Esophagus squamous epithelium (tissue), 5 donors: ENCODE measurements at regions not wholly inside any gene's neighbourhood (a gene's known extent, or its start where the extent isn't known, plus 50 kb on each side); places are given as distances from the start of the nearest gene placed in this dataset.

Experiments used
- DNase-seq: peaks from one replicate; lab custom pipeline; 2025; lab: John Stamatoyannopoulos, UW
- H3K27ac ChIP-seq, 4 donors: fragments of 200-600 bp; sonication (generic); one replicate each; pipeline ENCODE4 v1.5.1; 2016 to 2019; ENCODE audit warnings: mild to moderate bottlenecking in 1 of 4
- H3K27me3 ChIP-seq, 4 donors: fragments of 200-600 bp; sonication (generic); 1 replicate in 3 of 4; 2 replicates in 1 of 4; pipeline versions ENCODE4 v1.5.1 to v1.6.0; 2017 to 2021; ENCODE audit warnings: antibody characterized with exemption in 1 of 4
- H3K36me3 ChIP-seq, 3 donors: fragments of 200-600 bp; sonication (generic); one replicate each; pipeline ENCODE4 v1.5.1; 2016 to 2019
- H3K4me1 ChIP-seq, 3 donors: fragments of 200-600 bp; sonication (generic); one replicate each; pipeline ENCODE4 v1.5.1; 2017 to 2019
- H3K4me3 ChIP-seq, 4 donors: fragments of 200-600 bp; sonication (generic); 1 replicate in 3 of 4; 2 replicates in 1 of 4; pipeline ENCODE4 v1.5.1; 2016 to 2019; ENCODE audit warnings: mild to moderate bottlenecking in 2 of 4, moderate library complexity in 1 of 4
- H3K9me3 ChIP-seq, 3 donors: fragments of 200-600 bp; sonication (generic); one replicate each; pipeline ENCODE4 v1.5.1; 2016 to 2019
- POLR2A ChIP-seq, 4 donors: fragments of 450-650 bp; IDR thresholded peaks; one replicate each; pipeline ENCODE4 v1.6.1; 2017; ENCODE audit warnings: antibody characterized with exemption in 4 of 4, mild to moderate bottlenecking in 4 of 4, moderate library complexity in 3 of 4
- WGBS, 2 donors: methylation state at CpG; one replicate each; pipeline ENCODE4 v1.1.5; 2018; 5-methylcytosine and 5-hydroxymethylcytosine counted together
- intact Hi-C: fragments of 100-400 bp; cut with DNase I; formaldehyde crosslinking; loops from one replicate; pipeline ENCODE4 v1.15.0; 2022
- TF ChIP-seq, protein P1 (sequence below), 6 experiments: fragments of 450-650 bp in 4 of 6; fragments of 200-600 bp in 2 of 6; sonication (generic) in 2 of 6; IDR thresholded peaks; one replicate each; pipeline ENCODE4 v1.5.1; 2016 to 2019; ENCODE audit warnings: antibody characterized with exemption in 6 of 6, mild to moderate bottlenecking in 4 of 6, moderate library complexity in 4 of 6
- donor health status: DM: yes; HTN: yes; CAD: no.

DNA sequence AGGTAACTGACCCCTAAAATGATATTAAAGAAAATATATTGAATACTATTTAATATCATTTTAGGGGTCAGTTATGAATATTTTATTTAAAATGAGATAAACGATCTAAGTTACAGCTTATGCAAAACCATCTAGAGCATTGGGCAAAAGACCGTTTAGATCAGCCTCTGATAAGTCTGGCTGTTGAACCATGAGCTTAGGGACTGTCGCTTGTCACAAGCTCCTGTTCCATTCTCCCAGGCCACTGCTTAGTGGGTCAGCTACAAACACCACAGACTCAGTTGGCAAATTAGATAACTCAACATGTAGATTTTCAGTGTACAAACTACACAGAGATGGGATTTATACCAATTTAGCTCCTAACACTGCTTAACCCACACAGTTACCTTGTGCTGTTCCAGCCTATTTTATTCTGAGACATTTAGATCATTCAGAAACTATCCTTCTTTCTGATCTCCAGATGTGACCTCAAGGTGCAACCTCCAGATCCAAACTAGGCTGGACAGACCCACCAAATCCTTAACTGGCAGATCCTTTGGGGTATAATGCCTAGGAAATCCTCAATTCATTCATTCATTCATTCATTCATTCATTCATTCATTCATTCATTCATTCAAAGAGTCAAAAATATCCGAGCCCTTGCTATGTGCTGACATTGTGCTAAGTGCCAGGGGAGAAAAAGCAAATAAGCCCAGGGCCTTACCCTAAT is 82.8 kb downstream of the HRH4 start:
- Histone ChIP-seq H3K36me3 (no peaks in the 10 kb centered on the region), H3K4me1 (no peaks in the 10 kb centered on the region), H3K9me3 (no peaks in the 10 kb centered on the region), H3K27ac (no peak overlapping the region), H3K27me3 (no peaks in the 10 kb centered on the region), H3K4me3 (no peak overlapping the region)
- DNase-seq: no peak
- WGBS, 2 donors: 58 to 71% methylated on average over 4 of the region's 4 CpGs
- intact Hi-C loops: no loop called here
- TF ChIP-seq, protein P1, sequence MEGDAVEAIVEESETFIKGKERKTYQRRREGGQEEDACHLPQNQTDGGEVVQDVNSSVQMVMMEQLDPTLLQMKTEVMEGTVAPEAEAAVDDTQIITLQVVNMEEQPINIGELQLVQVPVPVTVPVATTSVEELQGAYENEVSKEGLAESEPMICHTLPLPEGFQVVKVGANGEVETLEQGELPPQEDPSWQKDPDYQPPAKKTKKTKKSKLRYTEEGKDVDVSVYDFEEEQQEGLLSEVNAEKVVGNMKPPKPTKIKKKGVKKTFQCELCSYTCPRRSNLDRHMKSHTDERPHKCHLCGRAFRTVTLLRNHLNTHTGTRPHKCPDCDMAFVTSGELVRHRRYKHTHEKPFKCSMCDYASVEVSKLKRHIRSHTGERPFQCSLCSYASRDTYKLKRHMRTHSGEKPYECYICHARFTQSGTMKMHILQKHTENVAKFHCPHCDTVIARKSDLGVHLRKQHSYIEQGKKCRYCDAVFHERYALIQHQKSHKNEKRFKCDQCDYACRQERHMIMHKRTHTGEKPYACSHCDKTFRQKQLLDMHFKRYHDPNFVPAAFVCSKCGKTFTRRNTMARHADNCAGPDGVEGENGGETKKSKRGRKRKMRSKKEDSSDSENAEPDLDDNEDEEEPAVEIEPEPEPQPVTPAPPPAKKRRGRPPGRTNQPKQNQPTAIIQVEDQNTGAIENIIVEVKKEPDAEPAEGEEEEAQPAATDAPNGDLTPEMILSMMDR (IDR thresholded peaks at IDR 0.05): no peak
- TF ChIP-seq POLR2A (IDR thresholded peaks at IDR 0.05): no peak

DNA sequence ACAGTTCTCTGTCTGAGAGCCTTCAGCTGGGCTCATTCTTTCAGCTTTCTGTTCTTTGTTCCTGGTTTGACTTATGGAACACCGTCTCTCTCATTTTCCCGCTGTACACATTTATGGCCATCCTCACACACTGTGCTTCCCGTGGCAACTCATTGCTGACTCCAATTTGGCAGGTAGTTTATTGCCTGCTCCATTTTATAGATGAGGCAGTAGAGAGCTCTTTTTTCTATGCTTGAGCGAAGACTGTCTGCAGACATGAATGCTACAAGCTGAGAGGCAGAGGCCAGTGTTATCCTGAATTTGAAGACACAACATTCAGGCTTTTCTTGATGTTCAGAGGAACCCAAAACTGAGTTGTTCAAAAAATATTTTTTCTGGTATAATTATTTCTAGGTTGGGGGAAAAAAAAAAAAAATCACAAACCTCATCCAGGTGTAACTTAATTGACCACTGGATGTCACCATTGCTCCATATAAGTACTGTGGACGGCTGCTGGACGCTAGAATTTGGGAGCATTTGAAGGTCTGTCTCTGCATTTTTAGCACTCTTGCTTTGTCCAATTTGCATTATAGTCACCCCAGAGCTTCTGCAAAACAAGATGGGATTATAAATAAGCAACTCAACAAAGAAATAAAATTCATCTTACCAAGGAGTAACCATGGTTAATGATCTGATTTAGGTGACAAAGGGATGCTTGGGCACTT is 83.5 kb downstream of the HRH4 start:
- intact Hi-C loops: no loop called here
- Histone ChIP-seq H3K4me3 (no peak overlapping the region), H3K4me1 (no peaks in the 10 kb centered on the region), H3K9me3 (no peaks in the 10 kb centered on the region), H3K27ac (no peak overlapping the region), H3K36me3 (no peaks in the 10 kb centered on the region), H3K27me3 (no peaks in the 10 kb centered on the region)
- whole genome bisulfite sequencing, 2 donors: 33 to 42% methylated on average over 6 of the region's 6 CpGs
- DNase-seq: no peak
- TF ChIP-seq, protein P1 (IDR thresholded peaks at IDR 0.05): peak in 5 of 6 experiments; percentile 9 to 38 (median 27)
- no peak for TF ChIP-seq POLR2A (IDR thresholded peaks at IDR 0.05)

DNA sequence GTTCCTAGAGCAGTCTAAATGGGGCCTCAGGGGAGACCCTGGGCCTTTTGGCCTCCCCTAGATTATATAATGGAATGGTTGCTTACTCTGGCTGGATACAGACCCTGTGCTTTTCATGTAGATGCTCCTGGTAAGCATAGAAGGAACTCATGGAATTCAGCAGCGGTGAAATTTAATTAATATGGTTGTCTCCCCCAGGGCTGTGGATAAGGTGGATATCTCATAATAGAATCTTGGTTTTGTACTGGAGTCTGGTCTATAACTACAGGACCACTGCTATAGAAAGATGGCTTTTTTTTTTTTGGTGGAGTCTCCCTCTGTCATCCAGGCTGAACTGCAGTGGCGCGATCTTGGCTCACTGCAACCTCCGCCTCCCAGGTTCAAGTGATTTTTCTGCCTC is 84.5 kb downstream of the HRH4 start:
- no peaks in the 10 kb centered on the region for H3K4me1 ChIP-seq
- no peaks in the 10 kb centered on the region for H3K36me3 ChIP-seq
- no peaks in the 10 kb centered on the region for H3K27me3 ChIP-seq
- no peak overlapping the region for H3K27ac ChIP-seq
- no peaks in the 10 kb centered on the region for H3K9me3 ChIP-seq
- H3K4me3 ChIP-seq: no peak overlapping the region
- TF ChIP-seq POLR2A (IDR thresholded peaks at IDR 0.05): no peak
- TF ChIP-seq, protein P1 (IDR thresholded peaks at IDR 0.05): no peak
- 82 to 83% methylated on average over 4 of the region's 4 CpGs for WGBS, 2 donors
- no peak for DNase-seq
- intact Hi-C loops: no loop called here

DNA sequence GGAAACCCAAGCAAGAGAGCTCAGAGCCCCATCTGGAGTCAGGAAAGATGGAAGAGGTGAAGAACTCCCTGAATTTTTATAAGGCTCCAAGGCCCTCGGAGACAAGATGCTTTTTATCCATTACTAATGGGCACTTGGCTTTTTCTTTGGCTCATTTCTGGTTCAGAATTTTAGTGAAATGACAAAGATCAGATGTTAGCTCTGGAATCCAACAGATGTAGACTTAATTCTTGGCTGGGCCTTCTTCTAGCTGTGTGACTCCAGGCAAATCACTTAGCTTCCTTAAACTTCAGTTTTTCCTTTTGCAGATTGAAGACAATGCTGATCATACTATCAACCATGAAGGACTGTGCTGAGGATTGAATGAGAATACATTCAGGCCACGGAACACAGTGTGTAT is 85.2 kb downstream of the HRH4 start:
- no peak for DNase-seq
- 60 to 76% methylated on average over 2 of the region's 2 CpGs for WGBS, 2 donors

DNA sequence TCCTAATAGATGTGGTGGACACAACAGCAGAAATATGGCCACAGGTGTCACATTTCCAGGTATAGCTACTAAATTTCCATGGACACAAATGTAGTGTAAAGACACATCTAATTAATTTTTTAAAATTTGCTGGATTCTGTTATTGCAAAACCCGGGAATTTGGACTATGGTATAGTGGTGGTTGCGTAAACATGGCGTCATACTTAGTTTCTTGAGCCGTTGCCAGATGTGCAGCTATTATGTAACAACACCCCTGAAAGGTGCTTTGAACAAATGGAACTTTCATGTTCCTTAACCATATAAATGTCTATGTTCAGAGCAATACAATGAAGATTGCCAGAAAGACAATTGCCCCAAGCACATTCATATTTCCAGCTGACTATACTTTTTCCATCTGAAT is 85.9 kb downstream of the HRH4 start:
- Histone ChIP-seq H3K36me3 (no peaks in the 10 kb centered on the region), H3K9me3 (no peaks in the 10 kb centered on the region), H3K27ac (no peak overlapping the region), H3K4me3 (no peak overlapping the region), H3K27me3 (no peaks in the 10 kb centered on the region), H3K4me1 (no peaks in the 10 kb centered on the region)
- no peak for DNase-seq
- WGBS, 2 donors: 23 to 42% methylated on average over 4 of the region's 4 CpGs
- no peak for TF ChIP-seq POLR2A (IDR thresholded peaks at IDR 0.05)
- TF ChIP-seq, protein P1 (IDR thresholded peaks at IDR 0.05): no peak
- intact Hi-C loops: no loop called here

More for the DNA sequence above, 85.2 kb downstream of the HRH4 start:
- Histone ChIP-seq H3K27ac (no peak overlapping the region), H3K4me3 (no peak overlapping the region), H3K9me3 (no peaks in the 10 kb centered on the region), H3K4me1 (no peaks in the 10 kb centered on the region), H3K36me3 (no peaks in the 10 kb centered on the region), H3K27me3 (no peaks in the 10 kb centered on the region)
- intact Hi-C loops: no loop called here
- TF ChIP-seq, protein P1 (IDR thresholded peaks at IDR 0.05): no peak
- TF ChIP-seq POLR2A (IDR thresholded peaks at IDR 0.05): no peak
